GM18517 (cell line): ENCODE measurements at regions not wholly inside any gene's neighbourhood (a gene's known extent, or its start where the extent isn't known, plus 50 kb on each side); places are given as distances from the start of the nearest gene placed in this dataset.

Experiments used
- ATAC-seq: cut with Tn5 transposase; IDR thresholded peaks from one replicate; pipeline ENCODE4 v1.9.1; 2021; ENCODE audit warnings: mild to moderate bottlenecking, moderate library complexity; ENCODE audit not compliant: unreplicated experiment

DNA sequence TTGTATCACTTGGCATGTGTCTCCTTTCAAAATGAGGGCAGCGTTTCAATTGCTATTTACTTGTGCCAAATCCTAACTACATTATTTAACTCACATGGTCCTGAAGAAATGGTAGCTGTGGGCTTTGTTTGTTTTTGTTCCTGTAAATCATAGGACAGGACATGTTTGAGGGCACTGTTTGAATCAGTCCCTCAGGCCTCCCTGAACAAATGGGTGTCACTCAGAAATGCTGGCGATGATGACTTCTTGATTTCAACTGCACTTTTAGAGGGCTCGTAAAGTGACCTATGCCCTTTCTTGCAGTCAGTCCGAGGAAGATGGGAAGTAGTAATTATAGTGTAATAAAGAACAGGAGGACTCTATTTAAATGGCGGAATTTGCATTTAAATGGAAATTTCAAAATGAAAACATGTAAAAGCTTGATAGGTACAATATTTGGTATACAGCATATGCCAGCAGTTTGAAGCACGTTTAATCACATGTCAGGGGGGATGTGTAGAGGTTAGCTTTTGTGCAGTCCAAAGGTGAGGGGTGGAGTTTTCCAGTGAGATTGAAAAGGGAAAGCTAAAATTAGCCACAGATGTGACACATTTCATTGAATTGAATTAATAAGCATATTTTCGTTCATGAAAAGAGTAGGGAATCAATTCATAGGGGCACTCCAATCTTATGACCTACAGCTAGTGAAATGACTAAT is 1958.7 kb upstream of the IGFBP7 start:
- ATAC-seq, result no peak

DNA sequence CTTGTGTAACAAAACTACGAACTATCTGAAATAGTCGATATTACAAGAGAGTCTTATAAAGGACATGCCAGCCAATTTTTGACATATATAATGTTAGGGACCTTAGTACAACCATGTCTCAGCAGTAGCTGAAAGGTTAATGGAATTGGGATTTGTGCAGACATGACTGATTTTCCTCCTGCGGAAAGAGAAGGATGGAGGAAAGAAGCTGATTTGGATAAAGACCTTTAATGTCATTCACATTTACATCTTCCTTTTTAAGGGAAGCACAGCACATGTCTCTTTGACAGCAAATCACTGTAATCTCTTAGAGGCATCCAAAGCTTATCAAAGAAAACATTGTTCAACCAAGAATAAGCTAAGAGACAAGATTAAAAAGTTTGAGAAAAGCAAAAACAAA is 1976.2 kb upstream of the IGFBP7 start:
- no peak for ATAC-seq

DNA sequence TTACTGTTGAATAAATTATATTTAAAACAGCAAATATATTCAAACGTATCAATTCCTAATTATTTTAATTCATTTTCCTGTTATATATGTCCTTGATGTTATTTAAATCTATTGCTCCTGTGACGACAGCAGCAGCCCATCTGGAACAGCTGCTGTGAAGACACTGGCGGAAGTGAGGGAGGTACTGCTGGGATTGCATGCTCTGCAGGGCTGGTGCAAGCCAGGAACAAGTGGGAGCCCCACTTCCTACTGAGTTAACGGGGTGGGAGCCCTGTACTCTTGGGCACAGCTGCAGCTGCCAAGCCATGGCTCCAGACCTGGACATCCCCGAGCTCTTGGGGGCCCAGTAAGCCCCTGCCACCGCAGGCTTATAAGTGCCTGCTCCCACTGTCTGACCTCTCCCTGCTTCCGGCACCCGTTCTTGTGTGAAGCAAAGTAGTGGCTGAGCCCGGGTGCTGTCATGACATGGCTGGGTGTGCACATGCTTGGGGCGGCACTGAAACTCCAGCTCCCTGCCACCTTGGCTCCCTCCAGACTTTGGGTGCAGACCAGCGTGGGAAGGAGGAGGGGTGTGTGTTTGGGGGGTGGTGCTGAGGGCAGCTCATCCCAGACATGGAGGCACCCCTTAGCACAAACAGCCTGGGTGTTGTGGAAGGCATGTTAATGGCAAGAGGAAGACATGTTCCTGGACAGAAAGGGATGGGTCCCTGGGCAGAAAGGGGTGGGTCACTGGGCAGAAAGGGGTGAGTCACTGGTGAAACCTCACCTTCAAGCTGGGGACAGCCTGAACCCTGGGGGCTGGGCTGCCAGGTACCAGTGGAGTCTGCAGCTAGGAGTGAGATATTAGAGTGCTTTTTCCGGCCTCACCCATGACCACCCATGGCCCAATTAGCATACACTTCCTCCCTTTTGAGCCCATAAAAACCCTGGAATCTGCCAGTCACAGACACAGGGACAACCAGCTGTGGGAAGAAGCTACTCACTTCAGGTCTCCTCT is 1981.3 kb upstream of the IGFBP7 start:
- ATAC-seq, result no peak

DNA sequence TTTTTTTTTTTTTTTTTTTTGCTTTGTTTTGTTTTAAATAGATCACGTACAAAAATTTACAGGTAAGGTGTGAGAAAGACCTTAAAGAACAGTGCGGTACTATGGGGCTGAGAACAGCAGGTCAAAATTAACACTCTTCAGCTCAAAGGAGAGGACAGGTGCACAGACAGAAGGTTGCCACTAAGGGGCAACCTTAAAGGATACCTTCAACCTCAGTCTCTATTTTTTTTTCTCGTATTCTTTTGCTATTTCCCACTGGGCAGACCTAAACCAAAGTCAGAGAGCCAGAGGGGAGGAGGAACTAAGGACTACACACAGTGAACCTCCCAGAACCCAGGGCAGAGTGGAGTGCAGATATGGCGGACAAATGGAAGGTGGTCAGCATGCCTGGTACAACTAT is 1984.3 kb upstream of the IGFBP7 start:
- no peak for ATAC-seq

DNA sequence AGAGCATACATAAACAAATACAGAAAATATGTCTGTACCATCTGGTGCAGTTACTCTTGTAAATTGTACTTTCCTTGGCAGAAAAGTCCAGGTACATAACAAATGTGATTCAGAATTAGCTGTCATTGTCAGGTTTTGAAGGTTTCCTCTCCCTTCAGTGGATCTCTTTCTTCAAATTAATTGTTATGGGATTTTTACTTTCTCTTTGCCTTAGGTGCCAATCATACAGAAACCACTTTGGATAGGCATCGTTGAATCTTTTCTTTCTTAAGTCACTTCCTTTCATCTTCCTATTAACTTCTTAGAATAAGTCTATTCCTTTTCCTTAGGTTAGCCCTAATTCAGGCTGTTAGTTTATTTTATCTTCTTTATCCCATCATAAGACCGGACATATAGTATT is 1992.1 kb upstream of the IGFBP7 start:
- ATAC-seq, result no peak

- no peak for ATAC-seq
Measured at GRCh38 chr4:59120287-59120814, 2010.2 kb upstream of the IGFBP7 start.

- no peak for ATAC-seq
Measured at GRCh38 chr4:59122626-59123025, 2012.4 kb upstream of the IGFBP7 start.

GRCh38 chr4:59126159-59126558 is 2016.0 kb upstream of the IGFBP7 start:
- no peak for ATAC-seq

DNA sequence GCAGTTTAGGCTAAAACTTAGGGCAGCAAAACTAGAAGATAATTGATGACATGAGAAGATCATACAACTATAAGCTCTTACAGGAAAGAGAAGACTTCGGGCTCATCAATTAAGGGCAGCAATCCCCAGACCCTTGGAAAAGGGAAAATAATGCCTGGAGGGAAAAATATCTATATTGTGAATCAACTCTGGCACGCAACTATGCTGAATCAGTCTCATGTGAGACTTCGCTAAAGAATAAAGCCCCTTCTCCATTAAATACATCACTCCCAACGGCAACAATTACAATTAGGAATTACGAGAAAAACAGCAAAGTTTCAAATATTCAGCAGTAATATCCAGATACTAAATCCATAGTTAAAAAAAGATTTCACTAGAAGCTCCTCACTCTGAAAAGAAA is 2016.8 kb upstream of the IGFBP7 start:
- no peak for ATAC-seq

- ATAC-seq, result no peak
Measured at GRCh38 chr4:59127743-59128142, 2017.6 kb upstream of the IGFBP7 start.

GRCh38 chr4:59135248-59135985 is 2025.2 kb upstream of the IGFBP7 start:
- no peak for ATAC-seq

- no peak for ATAC-seq
Measured at GRCh38 chr4:59161249-59161648, 2038.9 kb upstream of the ADGRL3 start.

DNA sequence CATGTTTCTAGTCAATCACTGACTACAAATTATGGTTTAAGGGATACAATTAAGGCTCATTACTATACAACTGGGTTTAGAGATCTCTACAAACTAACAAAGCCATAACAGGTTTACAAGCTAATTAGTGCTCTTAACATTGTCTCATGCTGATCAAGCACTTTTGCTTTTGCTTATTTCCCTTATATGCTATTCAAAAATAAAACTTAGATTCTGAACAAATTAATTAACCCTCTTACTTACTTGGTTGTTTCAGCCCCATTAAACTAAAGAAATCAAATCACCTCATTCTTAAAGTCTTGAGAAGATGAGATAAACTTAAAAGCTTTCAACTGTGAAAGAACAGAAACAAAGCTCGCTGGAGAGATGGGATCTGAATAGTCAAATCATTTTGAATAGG is 2024.5 kb upstream of the ADGRL3 start:
- ATAC-seq, result no peak

GRCh38 chr4:59179372-59179771 is 2020.8 kb upstream of the ADGRL3 start:
- no peak for ATAC-seq

GRCh38 chr4:59180161-59180560 is 2020.0 kb upstream of the ADGRL3 start:
- ATAC-seq, result no peak

DNA sequence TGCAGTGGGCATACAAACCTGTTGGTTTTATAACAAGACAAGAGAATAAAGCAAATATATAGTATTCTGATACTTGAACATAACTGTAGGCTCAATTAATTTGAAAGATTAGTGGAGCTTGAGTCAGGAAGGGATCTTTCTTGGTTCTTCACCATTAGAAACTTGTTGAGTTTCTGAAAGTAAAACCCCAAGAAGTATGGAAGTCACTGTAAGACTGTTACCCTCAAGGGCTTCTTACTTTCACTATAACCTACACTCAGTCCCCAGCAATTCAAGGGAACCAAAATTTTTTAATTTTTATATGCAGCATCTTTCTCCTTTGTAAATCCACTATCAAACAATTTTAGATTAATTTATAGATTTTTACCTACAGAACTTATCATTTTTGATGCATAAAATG is 2019.2 kb upstream of the ADGRL3 start:
- no peak for ATAC-seq

DNA sequence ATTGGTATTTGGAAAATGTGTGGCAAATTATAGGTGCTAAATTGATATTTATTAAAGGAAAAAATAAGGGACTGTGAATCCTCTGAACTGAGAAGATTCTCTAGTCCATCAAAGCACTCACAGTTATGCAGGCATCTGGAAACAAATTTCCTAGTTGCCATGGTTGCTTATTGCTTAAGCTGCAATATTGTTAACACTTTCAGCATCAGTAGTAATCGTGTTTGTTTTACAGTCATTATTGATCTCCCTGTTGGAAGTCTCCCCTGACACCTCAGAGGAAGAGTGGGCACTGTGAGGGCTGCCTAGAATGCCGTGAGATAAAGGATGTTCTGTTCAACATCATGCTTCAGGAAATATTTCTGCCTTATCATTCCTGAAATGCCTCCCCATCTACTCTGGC is 2004.3 kb upstream of the ADGRL3 start:
- no peak for ATAC-seq

GRCh38 chr4:59200992-59201391 is 1999.1 kb upstream of the ADGRL3 start:
- no peak for ATAC-seq

DNA sequence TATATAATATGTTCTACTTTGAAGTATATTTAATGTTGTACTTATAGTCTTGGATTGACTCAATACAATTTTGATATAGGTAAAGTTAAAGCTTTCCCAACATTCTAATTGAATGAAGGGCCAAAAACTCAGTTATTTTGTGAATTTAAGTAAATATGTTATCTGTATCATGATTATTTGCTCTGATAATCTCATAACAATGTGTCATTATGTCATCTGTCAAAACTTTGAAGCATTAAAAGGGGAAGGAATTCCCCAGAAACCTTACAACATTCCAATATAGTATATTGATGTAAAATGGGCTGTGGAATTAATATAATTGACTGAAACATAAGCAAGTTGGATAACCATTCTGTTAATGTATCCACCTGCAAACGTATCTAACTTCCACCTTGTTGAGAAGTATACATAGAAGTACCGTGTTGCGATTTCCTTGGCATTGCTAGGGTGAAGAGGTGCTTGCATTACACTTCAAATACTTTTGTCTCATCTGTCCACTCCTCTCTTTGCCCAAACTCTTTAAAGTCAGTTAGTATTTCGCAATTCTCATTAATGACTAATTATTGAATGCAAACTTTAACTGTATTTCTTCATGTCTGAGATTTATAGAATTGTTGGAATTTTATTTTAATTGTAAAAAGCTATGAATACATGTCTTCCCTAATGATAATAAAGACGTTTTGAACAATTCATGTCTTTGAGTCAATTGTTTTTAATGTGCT is 1982.1 kb upstream of the ADGRL3 start:
- ATAC-seq, result no peak

GRCh38 chr4:59222221-59222620 is 1977.9 kb upstream of the ADGRL3 start:
- no peak for ATAC-seq
